ENCODE measurements at regions not wholly inside any gene's neighbourhood (a gene's known extent, or its start where the extent isn't known, plus 50 kb on each side); places are given as distances from the start of the nearest gene placed in this dataset.
"Not testable (repeated sequence)": the region's sequence is repeated elsewhere in the genome, so short reads cannot be mapped to it uniquely, and the experiment has no call there.

DNA sequence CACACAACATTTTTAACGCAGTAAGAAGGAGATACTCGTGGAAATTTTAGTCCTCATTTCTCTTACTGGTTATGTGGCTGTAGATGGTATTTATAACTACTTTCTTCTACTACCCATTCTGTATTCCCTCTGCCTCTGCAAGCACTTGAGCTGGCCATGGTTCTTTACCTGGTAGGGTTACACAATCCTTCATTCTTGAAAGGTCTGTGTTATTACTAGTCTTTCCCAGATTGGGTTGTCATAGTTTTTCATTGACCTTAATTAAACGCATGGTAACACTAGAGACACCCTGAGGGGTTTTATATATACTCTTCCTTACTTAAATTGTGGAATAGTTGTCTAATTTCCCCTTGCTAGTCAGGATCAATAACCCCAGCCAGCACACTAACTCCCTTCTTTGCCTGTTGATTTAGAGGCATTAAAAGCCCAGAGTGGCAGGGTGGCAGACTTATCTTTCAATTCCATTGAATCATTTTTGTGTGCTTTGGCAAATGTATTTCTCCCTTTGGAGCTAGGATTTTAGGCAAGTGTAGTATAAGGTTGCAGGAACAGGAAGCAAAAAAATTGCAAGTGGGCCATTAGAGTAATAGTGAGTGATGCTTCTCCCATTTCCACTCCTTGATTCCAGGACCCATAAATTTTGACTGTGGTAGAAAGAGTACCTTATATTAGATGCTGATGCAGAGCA lies 113.6 kb upstream of the EMCN start:
- no peak for DNase-seq (ENCODE audit: low spot score)

DNA sequence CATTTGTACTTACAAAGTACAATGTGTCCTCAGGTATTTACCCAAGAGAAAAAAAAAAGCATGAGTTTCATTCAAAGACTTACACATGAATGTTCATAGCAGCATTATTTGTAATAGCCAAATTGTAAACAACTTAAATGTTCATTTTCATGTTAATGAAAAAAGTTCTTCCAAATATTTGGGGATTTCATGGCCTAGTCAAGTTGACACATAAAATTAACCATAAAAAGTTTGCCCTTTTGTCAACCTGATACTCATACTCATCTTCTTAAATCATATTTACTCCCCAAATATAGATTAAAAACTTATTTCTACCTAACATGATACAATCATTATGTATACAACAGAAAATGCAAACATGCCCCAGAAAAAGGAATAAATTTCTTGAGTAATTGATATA lies 112.5 kb upstream of the EMCN start:
- no peak for DNase-seq (ENCODE audit: low spot score)

DNA sequence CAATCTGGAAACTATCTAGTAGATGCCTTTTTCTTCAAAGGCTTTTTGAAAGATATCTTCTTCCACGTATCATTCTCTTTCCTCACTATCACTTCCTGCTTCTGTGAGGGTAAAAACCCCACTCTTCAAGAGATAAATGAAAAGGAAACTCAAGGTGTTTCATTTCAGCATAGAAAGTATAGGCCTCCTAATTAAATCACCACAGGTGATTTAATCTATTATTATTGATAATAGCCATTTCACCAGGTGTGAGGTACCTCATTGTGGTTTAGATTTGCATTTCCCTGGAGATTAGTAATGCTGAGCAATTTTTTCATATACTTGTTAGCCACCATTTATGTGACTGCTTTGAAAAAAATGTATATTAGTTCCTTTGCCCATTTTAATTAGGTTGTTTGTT lies 92.0 kb upstream of the EMCN start:
- DNase-seq (ENCODE audit: low spot score) = no peak

DNA sequence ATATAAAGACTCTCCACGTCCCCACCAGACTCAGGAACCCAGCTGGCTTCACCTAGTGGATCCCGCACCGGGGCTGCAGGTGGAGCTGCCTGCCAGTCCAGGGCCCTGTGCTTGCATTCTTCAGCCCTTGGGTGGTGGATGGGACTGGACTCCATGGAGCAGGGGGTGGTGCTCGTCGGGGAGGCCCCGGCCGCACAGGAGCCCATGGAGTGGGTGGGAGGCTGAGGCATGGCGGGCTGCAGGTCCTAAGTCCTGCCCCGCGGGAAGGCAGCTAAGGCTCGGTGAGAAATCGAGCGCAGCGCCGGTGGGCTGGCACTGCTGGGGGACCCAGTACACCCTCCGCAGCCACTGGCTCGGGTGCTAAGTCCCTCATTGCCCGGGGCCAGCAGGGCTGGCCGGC lies 90.8 kb upstream of the EMCN start:
- DNase-seq (ENCODE audit: low spot score) = not testable (repeated sequence)

DNA sequence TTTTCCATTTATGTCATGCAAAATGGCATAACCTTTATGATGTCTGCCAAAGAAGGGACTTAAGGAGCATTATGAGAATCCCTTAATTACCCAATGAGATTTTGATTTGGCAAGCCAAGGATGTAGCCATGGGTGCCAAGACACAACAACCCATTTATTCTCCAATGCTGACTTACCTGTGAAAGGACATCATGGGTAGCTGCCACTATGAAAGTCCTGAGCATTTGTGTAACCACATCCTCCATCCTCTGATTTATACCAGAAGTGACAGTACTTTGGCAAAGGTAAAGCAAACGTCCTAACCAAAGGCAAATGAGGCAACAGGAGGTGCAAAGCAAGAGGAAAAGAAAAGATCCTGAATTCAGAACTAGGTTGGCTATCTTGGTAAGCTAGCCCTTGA lies 87.3 kb upstream of the EMCN start:
- DNase-seq (ENCODE audit: low spot score) = no peak

DNA sequence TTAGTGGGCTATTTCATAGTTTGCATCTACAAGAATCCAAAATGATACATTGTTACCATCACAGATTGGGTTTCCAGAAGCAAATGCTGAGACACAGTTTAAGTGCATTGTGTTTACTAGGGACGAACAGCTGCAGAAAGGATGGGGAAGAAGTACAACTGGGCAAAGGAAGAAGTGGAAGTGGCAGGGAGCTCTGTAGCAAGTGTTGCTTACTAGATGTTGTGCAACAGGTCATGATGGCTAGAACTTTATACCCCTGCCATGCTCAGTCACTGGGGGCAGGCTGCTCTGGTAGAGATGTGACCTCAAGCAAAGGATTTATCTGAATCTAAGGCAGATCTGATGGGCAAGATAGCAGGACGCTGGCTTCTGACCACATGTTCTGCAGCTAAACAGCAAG lies 76.1 kb upstream of the EMCN start:
- DNase-seq (ENCODE audit: low spot score) = no peak

DNA sequence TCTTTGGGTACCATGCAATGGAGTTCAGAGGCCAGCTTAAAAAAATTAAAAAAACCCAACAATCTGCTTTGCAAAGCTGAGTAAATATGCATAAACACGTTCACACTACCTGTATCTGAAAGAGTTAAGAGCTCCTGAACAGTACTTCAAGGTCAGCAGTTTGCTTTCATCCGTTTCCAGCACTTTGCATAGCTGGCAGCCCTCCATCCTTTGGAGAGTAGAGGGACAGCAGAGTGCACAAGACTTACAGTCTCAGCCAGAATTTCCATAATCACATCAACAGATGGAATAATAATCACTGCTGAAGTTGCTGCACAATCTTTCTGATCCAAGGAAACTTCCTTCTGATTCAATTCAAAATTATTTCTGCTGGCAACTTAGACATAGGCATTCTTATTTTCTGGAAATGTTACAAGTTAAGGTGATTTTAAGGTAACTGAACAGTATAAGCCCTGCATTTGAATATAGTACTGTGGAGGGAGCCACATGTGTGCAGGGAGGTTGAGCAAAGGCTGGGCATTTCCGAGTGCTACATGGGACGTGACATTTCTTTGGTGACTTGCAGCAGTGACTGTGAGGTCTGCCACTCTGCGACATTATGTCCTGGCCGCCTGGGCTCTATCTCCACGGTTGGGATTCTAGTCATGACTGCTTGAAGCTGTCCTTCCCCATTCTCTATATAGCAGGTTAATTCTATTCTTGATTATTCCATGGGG lies 73.5 kb upstream of the EMCN start:
- DNase-seq (ENCODE audit: low spot score) = no peak

DNA sequence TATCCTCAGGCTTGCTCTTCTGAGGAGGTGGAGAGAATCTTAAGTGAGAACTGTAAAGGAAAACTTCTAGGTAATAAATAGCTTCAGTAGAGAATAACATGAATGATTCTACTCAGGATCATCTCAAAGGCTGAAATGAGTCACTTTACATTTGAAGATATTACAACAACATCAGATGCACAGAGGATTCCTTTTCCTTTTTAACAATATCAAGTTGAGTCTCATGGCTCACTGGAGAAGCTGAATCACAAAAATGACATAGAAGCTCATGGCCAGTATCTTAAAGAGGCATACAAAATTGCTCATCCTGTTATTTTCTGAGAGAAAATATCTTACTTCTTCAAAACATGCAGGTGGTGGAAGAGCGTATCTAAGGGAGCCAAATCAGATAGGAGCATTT lies 72.5 kb upstream of the EMCN start:
- DNase-seq (ENCODE audit: low spot score) = no peak

DNA sequence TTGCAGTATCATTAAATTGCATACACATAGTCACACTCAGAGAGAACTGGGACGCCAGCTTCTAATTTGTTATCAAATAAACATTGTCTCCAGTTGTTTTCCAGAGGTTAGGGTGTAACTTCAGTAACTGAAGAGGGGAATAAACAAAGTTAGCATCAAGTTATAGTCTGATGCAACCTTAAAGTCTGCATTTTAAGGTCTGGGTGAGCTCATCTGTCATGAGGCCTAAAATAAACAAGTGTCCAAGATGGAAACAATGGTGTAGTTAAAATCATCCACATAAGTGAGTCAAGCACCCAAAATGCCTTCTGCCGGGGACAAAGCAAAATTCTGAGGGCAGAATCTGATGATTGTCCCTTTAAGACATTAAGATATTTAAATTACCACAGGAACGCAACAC lies 70.3 kb upstream of the EMCN start:
- no peak for DNase-seq (ENCODE audit: low spot score)

DNA sequence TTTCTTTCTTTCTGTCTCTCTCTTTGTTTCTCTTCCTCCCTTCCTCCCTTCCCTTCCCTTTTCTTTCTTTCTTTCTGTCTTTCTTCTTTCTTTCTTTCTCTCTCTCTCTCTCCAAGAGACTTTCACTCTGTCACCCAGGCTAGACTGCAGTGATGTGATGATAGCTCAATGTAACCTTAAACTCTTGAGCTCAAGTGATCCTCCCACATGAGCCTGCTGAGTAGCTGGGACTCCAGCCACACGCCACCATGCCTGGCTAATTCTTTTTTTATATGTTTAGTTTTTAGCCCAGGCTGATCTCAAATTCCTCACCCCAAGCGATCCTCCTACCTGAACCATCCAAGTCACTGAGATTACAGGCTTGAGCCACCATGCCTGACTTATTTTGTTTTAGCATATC lies 64.3 kb upstream of the EMCN start:
- no peak for DNase-seq (ENCODE audit: low spot score)

DNA sequence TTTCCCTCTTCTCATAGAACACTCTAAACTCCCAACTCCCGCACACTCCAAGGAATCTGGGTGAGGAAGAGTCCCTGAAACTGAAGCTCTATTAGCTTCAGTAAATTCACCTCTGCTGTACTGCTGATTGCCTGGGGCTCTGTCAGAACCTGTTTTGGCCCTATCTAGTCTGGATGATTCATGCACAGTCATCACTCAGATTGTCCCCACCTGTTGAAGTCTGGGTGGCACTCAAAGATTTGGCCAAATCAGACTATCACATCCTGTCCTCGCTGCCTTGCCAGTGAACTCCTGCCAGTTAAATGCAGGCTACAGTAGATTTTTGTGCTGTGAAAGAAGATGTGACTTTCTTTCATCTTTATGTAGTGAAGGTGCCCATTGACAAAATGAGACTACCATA lies 63.5 kb upstream of the EMCN start:
- DNase-seq (ENCODE audit: low spot score) = no peak

DNA sequence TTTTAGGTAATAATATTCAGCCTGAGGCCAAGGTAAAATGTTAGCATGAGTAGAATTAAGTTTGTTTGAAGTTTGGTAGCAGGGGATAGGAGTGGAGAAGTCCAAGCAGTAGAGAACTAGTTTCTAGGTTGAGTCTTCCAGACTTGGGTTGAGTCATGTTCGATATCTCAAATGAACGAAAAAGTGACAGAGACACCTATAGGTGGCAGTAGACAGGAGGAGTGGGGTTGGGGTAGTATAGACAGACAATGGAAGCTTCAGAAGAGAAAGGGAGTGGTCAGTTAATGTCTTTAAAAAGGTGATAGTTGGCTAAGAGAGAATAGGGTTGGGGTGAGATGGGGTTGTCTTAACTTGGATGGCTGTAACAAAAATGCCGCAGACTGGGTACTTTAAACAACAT lies 58.7 kb upstream of the EMCN start:
- no peak for DNase-seq (ENCODE audit: low spot score)

DNA sequence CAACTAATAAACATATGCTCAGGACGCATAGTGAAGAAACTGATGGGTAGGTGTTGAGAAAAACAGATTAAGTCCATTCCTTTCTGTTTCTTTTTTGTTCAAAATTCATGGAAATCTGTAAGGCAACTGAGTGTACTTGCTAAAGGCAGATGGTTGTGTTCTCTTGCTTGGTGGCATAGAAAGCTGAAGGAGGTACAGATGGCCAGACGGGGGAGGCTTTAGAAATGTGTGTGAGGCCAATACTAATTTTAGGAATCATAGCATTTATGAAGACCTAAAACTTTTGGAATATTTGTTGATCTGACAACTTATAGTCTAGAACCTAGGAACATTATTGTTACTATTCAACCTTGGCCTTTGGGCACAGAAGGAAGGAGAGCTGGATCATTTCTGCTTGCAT lies 56.8 kb upstream of the EMCN start:
- no peak for DNase-seq (ENCODE audit: low spot score)

DNA sequence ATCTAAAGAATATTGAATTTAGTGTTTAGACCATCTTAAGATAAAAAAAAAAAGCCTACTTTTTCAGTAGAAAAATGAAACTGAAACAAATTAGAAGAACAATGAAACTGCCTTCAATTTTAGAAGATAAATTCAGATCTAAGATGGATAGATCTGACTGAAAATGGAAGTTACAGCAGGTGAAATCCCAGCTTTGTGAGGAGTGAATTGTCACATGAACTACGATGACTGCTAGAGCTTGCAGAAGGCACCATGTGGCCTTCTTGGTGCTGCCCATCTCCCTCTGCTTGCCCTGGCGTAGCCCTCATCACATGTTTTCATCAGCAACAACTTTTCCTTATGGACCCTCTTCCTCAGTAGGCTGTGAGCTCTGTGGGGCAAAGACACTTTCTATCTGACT lies 51.4 kb upstream of the EMCN start:
- no peak for DNase-seq (ENCODE audit: low spot score)

All from SW480 (cell line).